Erythroblast (primary cell): ENCODE measurements at regions not wholly inside any gene's neighbourhood (a gene's known extent, or its start where the extent isn't known, plus 50 kb on each side); places are given as distances from the start of the nearest gene placed in this dataset.

Experiments used
- DNase-seq, 2 experiments: peaks; one replicate each; lab custom pipeline; 2025; lab: John Stamatoyannopoulos, UW
- GATA1 ChIP-seq: IDR thresholded peaks from 2 replicates; pipeline ENCODE4 v1.6.1; 2011; ENCODE audit warnings: low read depth, mild to moderate bottlenecking, control low read depth, low read length, moderate library complexity
- POLR2A ChIP-seq: IDR thresholded peaks from 2 replicates; pipeline ENCODE4 v1.6.1; 2011; ENCODE audit warnings: mild to moderate bottlenecking, low read length

GRCh38 chr16:54412777-54413455 lies 126.3 kb upstream of the IRX3 start:
- no peak for DNase-seq
- TF ChIP-seq POLR2A = no peak
- no peak for TF ChIP-seq GATA1

GRCh38 chr16:54412037-54412436 lies 125.5 kb upstream of the IRX3 start:
- DNase-seq = no peak
- no peak for TF ChIP-seq POLR2A
- TF ChIP-seq GATA1 = no peak

- no peak for TF ChIP-seq GATA1
- no peak for TF ChIP-seq POLR2A
- no peak for DNase-seq
These were observed 125.0 kb upstream of the IRX3 start for GRCh38 chr16:54411544-54411943.

GRCh38 chr16:54409982-54410381 lies 123.4 kb upstream of the IRX3 start:
- no peak for DNase-seq
- TF ChIP-seq POLR2A (no peak), GATA1 (no peak)

- TF ChIP-seq GATA1 (no peak), POLR2A (no peak)
- DNase-seq = no peak
These were observed 121.0 kb upstream of the IRX3 start for GRCh38 chr16:54407596-54407995.

GRCh38 chr16:54405478-54405877 lies 118.9 kb upstream of the IRX3 start:
- no peak for TF ChIP-seq GATA1
- no peak for TF ChIP-seq POLR2A
- DNase-seq = no peak

GRCh38 chr16:54403580-54403979 lies 117.0 kb upstream of the IRX3 start:
- TF ChIP-seq POLR2A (no peak), GATA1 (no peak)

GRCh38 chr16:54402873-54403272 lies 116.3 kb upstream of the IRX3 start:
- no peak for TF ChIP-seq POLR2A
- TF ChIP-seq GATA1 = no peak
- DNase-seq = no peak

More at GRCh38 chr16:54403580-54403979, 117.0 kb upstream of the IRX3 start:
- no peak for DNase-seq

GRCh38 chr16:54402270-54402669 lies 115.7 kb upstream of the IRX3 start:
- DNase-seq = no peak
- TF ChIP-seq POLR2A = no peak

GRCh38 chr16:54400261-54400660 lies 113.7 kb upstream of the IRX3 start:
- DNase-seq = no peak
- TF ChIP-seq GATA1 (no peak), POLR2A (no peak)

- DNase-seq = no peak
- TF ChIP-seq POLR2A = no peak
- TF ChIP-seq GATA1 = no peak
These were observed 112.4 kb upstream of the IRX3 start for GRCh38 chr16:54398986-54399385.

- no peak for DNase-seq
These were observed 111.3 kb upstream of the IRX3 start for GRCh38 chr16:54397838-54398237.

GRCh38 chr16:54397190-54397835 lies 110.7 kb upstream of the IRX3 start:
- TF ChIP-seq POLR2A (no peak), GATA1 (no peak)
- no peak for DNase-seq

More at GRCh38 chr16:54397838-54398237, 111.3 kb upstream of the IRX3 start:
- no peak for TF ChIP-seq POLR2A
- TF ChIP-seq GATA1 = no peak

- TF ChIP-seq POLR2A (no peak), GATA1 (no peak)
- no peak for DNase-seq
These were observed 103.4 kb upstream of the IRX3 start for GRCh38 chr16:54389836-54390494.

- DNase-seq = no peak
- no peak for TF ChIP-seq GATA1
- TF ChIP-seq POLR2A = no peak
These were observed 98.6 kb upstream of the IRX3 start for GRCh38 chr16:54385141-54385540.
